Pancreas (tissue), 10 donors: ENCODE measurements at regions not wholly inside any gene's neighbourhood (a gene's known extent, or its start where the extent isn't known, plus 50 kb on each side); places are given as distances from the start of the nearest gene placed in this dataset.
"Not testable (repeated sequence)": the region's sequence is repeated elsewhere in the genome, so short reads cannot be mapped to it uniquely, and the experiment has no call there.

ENCODE experiments used
- ATAC-seq, 4 donors: fragments of 200-7000 bp; cut with Tn5 transposase; one replicate each; pipeline versions ENCODE4 v1.8.0 to v1.9.1; 2020; ENCODE audit warnings: mild to moderate bottlenecking in 4 of 4, moderate library complexity in 4 of 4
- DNase-seq, 6 donors: peaks; one replicate each; pipeline ENCODE4 v3.0.0-alpha.2; 2020
- FAIRE-seq: peaks from 2 replicates; lab custom pipeline; 2012; peaks lifted over from hg19 to GRCh38; lab: Jason Lieb, UNC
- H3K27ac ChIP-seq, 4 donors: fragments of 200-600 bp; sonication (generic); 1 replicate in 3 of 4; 2 replicates in 1 of 4; pipeline versions ENCODE4 v1.5.0 to v1.8.0; 2020
- H3K27me3 ChIP-seq, 4 donors: fragments of 200-600 bp; one replicate each; pipeline ENCODE4 v1.8.0; 2021
- H3K36me3 ChIP-seq, 3 donors: fragments of 200-600 bp; sonication (generic) in 1 of 3; one replicate each; pipeline versions ENCODE4 v1.5.0 to v1.8.0; 2020 to 2021
- H3K4me1 ChIP-seq, 3 donors: fragments of 200-600 bp; one replicate each; pipeline ENCODE4 v1.8.0; 2021
- H3K4me3 ChIP-seq, 4 donors: fragments of 200-600 bp; sonication (generic) in 2 of 4; one replicate each; pipeline versions ENCODE4 v1.5.0 to v1.8.0; 2020 to 2021
- H3K9me3 ChIP-seq, 4 donors: fragments of 200-600 bp; one replicate each; pipeline ENCODE4 v1.8.0; 2021
- CTCF ChIP-seq, 4 donors: fragments of 200-600 bp; sonication (generic) in 3 of 4; IDR thresholded peaks; one replicate each; pipeline versions ENCODE4 v1.5.0 to v1.8.0; 2021; ENCODE audit warnings: antibody characterized with exemption in 4 of 4
- WGBS, 2 donors: extraction: QIAGEN DNeasy Blood & Tissue Kit; methylation state at CpG; one replicate each; pipeline ENCODE4 v1.1.7; 2013; 5-methylcytosine and 5-hydroxymethylcytosine counted together
- intact Hi-C, 3 donors: fragments of 100-400 bp; cut with DNase I; formaldehyde crosslinking; loops; one replicate each; pipeline versions ENCODE4 v1.11.1 to v1.14.2; 2022
- donor health status: healthy with polysubstance abuse.
- donor health status: DM: no; HTN: no; CAD: no; lungs with moderate emphysema.
- donor health status: DM: no; HTN: no; CAD: no.
- donor health status: control.
- donor health status: control.
- donor health status: Bipolar disorder and iron deficiency.
- donor health status: DM: yes; HTN: yes; CAD: no.
- donor health status: DM: no; HTN: no; CAD: no.
- donor health status: DM: no; HTN: no; CAD: no.
- donor health status: DM: yes; HTN: yes; CAD: no.

- DNase-seq = no peak
- Histone ChIP-seq H3K36me3 (no peaks in the 10 kb centered on the region), H3K27ac (no peak overlapping the region), H3K9me3 (no peaks in the 10 kb centered on the region), H3K4me3 (no peak overlapping the region), H3K27me3 (no peaks in the 10 kb centered on the region), H3K4me1 (peaks cover 0 to 4% (median 0%) of the 10 kb centered on the region in 3 donors)
- peak; percentile 19 to 67 (median 54) for TF ChIP-seq CTCF (IDR thresholded peaks at IDR 0.05)
- intact Hi-C loops = loop anchor here in 2 of 3 donors (10.0 kb wide), 1 partner anchor 426 kb away; no protein-coding TSS in a partner anchor
- 33 to 35% methylated on average over 8 of the region's 8 CpGs for WGBS, 2 donors
- peak; percentile 96 for FAIRE-seq
- peak in 3 of 4 donors; percentile 75 to 85 (median 78) for ATAC-seq
Observed at GRCh38 chr12:14238221-14238792, 127.2 kb upstream of the ATF7IP start.

- Histone ChIP-seq H3K36me3 (no peaks in the 10 kb centered on the region), H3K4me1 (peaks cover 0 to 4% (median 0%) of the 10 kb centered on the region in 3 donors), H3K27me3 (no peaks in the 10 kb centered on the region), H3K27ac (peak overlapping the region in 2 of 4 donors; percentile 46 to 56), H3K4me3 (no peak overlapping the region), H3K9me3 (no peaks in the 10 kb centered on the region)
- 44 to 47% methylated on average over 13 of the region's 13 CpGs for WGBS, 2 donors
- FAIRE-seq (no peak), DNase-seq (peak in 3 of 6 donors; percentile 12 to 33 (median 32)), ATAC-seq (peak; percentile 62 to 84 (median 68))
- intact Hi-C loops = loop anchor here in 2 of 3 donors (10.0 kb wide), 1 partner anchor 425 kb away; no protein-coding TSS in a partner anchor
- TF ChIP-seq CTCF (IDR thresholded peaks at IDR 0.05) = no peak
Observed at GRCh38 chr12:14239350-14239934, 126.0 kb upstream of the ATF7IP start.

GRCh38 chr12:14239935-14240872 lies 125.3 kb upstream of the ATF7IP start:
- peak in 2 of 6 donors; percentile 40 to 53 for DNase-seq
- intact Hi-C loops = loop anchor here in 2 of 3 donors (10.0 kb wide), 1 partner anchor 425 kb away; no protein-coding TSS in a partner anchor
- H3K27me3 ChIP-seq = no peaks in the 10 kb centered on the region
- peaks cover 0 to 6% (median 0%) of the 10 kb centered on the region in 3 donors for H3K4me1 ChIP-seq
- WGBS, 2 donors = 29 to 32% methylated on average over 11 of the region's 11 CpGs
- peak; percentile 63 to 84 (median 76) for ATAC-seq
- H3K9me3 ChIP-seq = no peaks in the 10 kb centered on the region
- peak overlapping the region in 2 of 4 donors; percentile 46 to 56 for H3K27ac ChIP-seq
- TF ChIP-seq CTCF (IDR thresholded peaks at IDR 0.05) = no peak
- no peak for FAIRE-seq
- H3K4me3 ChIP-seq = no peak overlapping the region
- H3K36me3 ChIP-seq = no peaks in the 10 kb centered on the region

GRCh38 chr12:14240873-14241220 lies 124.6 kb upstream of the ATF7IP start:
- intact Hi-C loops = no loop called here
- no peaks in the 10 kb centered on the region for H3K27me3 ChIP-seq
- TF ChIP-seq CTCF (IDR thresholded peaks at IDR 0.05) = no peak

GRCh38 chr12:14242825-14243224 lies 122.7 kb upstream of the ATF7IP start:
- DNase-seq, ATAC-seq, H3K27ac ChIP-seq, H3K27me3 ChIP-seq, FAIRE-seq, H3K9me3 ChIP-seq, H3K4me3 ChIP-seq, H3K36me3 ChIP-seq, intact Hi-C loops: not testable (repeated sequence)
- H3K4me1 ChIP-seq = peaks cover 0 to 11% (median 0%) of the 10 kb centered on the region in 3 donors
- 90 to 92% methylated on average over 6 of the region's 6 CpGs for WGBS, 2 donors

More at GRCh38 chr12:14240873-14241220, 124.6 kb upstream of the ATF7IP start:
- DNase-seq = no peak
- WGBS, 2 donors = 56 to 64% methylated on average over 4 of the region's 4 CpGs
- ATAC-seq = no peak
- Histone ChIP-seq H3K9me3 (no peaks in the 10 kb centered on the region), H3K4me1 (peaks cover 0 to 11% (median 0%) of the 10 kb centered on the region in 3 donors), H3K27ac (no peak overlapping the region), H3K4me3 (no peak overlapping the region), H3K36me3 (no peaks in the 10 kb centered on the region)
- no peak for FAIRE-seq
